OCI-M2 (cell line): ENCODE measurements at regions not wholly inside any gene's neighbourhood (a gene's known extent, or its start where the extent isn't known, plus 50 kb on each side); places are given as distances from the start of the nearest gene placed in this dataset.

Source experiments
- DNase-seq: peaks from one replicate; lab custom pipeline; 2025; ENCODE audit not compliant: unreplicated experiment; lab: John Stamatoyannopoulos, UW

- no peak for DNase-seq
Observed at GRCh38 chr1:36582066-36582755, 99.5 kb upstream of the CSF3R start.

- DNase-seq = no peak
Observed at GRCh38 chr1:36580524-36580923, 97.8 kb upstream of the CSF3R start.

- DNase-seq = no peak
Observed at GRCh38 chr1:36579039-36579438, 96.3 kb upstream of the CSF3R start.

- DNase-seq = no peak
Observed at GRCh38 chr1:36576551-36577110, 93.9 kb upstream of the CSF3R start.

GRCh38 chr1:36576118-36576517 lies 93.4 kb upstream of the CSF3R start:
- DNase-seq = peak; percentile 3

- DNase-seq = no peak
Observed at GRCh38 chr1:36573445-36573844, 90.7 kb upstream of the CSF3R start.

- no peak for DNase-seq
Observed at GRCh38 chr1:36572906-36573305, 90.2 kb upstream of the CSF3R start.

- DNase-seq = no peak
Observed at GRCh38 chr1:36572142-36572715, 89.5 kb upstream of the CSF3R start.

- DNase-seq = no peak
Observed at GRCh38 chr1:36571106-36571505, 88.4 kb upstream of the CSF3R start.

GRCh38 chr1:36570478-36571060 lies 87.9 kb upstream of the CSF3R start:
- no peak for DNase-seq

- DNase-seq = no peak
Observed at GRCh38 chr1:36570006-36570405, 87.3 kb upstream of the CSF3R start.

- DNase-seq = no peak
Observed at GRCh38 chr1:36567601-36568341, 85.1 kb upstream of the CSF3R start.

- DNase-seq = no peak
Observed at GRCh38 chr1:36565576-36566501, 83.1 kb upstream of the CSF3R start.

- no peak for DNase-seq
Observed at GRCh38 chr1:36562181-36562685, 79.5 kb upstream of the CSF3R start.

GRCh38 chr1:36561361-36561724 lies 78.6 kb upstream of the CSF3R start:
- DNase-seq = no peak

GRCh38 chr1:36560621-36561360 lies 78.1 kb upstream of the CSF3R start:
- DNase-seq = no peak

GRCh38 chr1:36560177-36560576 lies 77.5 kb upstream of the CSF3R start:
- no peak for DNase-seq

- no peak for DNase-seq
Observed at GRCh38 chr1:36559061-36559460, 76.3 kb upstream of the CSF3R start.

GRCh38 chr1:36557041-36558000 lies 74.6 kb upstream of the CSF3R start:
- no peak for DNase-seq
